ENCODE measurements at regions not wholly inside any gene's neighbourhood (a gene's known extent, or its start where the extent isn't known, plus 50 kb on each side); places are given as distances from the start of the nearest gene placed in this dataset.

DNA sequence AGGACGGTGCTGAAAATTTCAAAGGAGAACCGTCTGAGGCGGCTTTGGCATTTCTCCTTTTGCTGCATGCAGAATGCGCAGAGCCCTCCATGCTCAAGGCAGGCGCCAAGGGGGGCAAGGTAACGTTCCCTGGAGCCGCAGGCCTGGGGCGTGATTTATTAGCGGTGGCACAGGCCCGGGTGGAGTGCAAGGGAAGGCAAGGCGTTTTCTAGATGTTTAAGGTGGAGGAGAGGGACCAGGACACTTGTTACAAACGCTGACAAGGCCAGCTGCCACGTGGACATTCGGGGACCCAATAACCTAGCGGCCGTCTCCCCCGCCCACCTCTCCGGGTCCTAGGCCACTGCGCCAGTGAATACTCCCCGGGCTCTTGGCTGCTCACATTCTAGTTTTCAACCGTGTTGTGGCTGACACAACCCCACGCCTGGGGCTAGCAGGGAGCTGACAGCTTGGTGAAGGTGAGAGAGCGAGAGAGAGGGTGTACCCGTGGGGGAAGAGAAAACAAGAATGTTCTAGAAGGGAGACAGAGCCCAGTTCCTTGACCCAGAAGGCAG, 250.1 kb downstream of the C16orf95 start:
- no peak for TF ChIP-seq ZNF600 (tag by site-specific recombination; IDR thresholded peaks at IDR 0.05)
- TF ChIP-seq, protein P1, sequence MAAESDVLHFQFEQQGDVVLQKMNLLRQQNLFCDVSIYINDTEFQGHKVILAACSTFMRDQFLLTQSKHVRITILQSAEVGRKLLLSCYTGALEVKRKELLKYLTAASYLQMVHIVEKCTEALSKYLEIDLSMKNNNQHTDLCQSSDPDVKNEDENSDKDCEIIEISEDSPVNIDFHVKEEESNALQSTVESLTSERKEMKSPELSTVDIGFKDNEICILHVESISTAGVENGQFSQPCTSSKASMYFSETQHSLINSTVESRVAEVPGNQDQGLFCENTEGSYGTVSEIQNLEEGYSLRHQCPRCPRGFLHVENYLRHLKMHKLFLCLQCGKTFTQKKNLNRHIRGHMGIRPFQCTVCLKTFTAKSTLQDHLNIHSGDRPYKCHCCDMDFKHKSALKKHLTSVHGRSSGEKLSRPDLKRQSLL (tag by site-specific recombination; IDR thresholded peaks at IDR 0.05) = no peak
- no peak for TF ChIP-seq ZNF768 (tag by site-specific recombination; IDR thresholded peaks at IDR 0.05)
- TF ChIP-seq KLF8 (tag by site-specific recombination; IDR thresholded peaks at IDR 0.05) = no peak
- Histone ChIP-seq H3K4me1 (ENCODE audit: control insufficient read depth, insufficient read depth, low read length) (no peaks in the 10 kb centered on the region), H3K27ac (ENCODE audit: extremely low read depth, low read depth, low read length) (no peak overlapping the region), H3K9me3 (ENCODE audit: control insufficient read depth, insufficient read depth, low read depth, low read length) (no peaks in the 10 kb centered on the region), H3K36me3 (ENCODE audit: control insufficient read depth in 2 of 2, insufficient read depth in 1 of 2, low read length in 2 of 2) (no peaks in the 10 kb centered on the region), H3K4me3 (ENCODE audit: low read depth, low read length) (no peak overlapping the region)
- CTCF ChIA-PET = no interaction called here
- POLR2A ChIA-PET = no interaction called here

DNA sequence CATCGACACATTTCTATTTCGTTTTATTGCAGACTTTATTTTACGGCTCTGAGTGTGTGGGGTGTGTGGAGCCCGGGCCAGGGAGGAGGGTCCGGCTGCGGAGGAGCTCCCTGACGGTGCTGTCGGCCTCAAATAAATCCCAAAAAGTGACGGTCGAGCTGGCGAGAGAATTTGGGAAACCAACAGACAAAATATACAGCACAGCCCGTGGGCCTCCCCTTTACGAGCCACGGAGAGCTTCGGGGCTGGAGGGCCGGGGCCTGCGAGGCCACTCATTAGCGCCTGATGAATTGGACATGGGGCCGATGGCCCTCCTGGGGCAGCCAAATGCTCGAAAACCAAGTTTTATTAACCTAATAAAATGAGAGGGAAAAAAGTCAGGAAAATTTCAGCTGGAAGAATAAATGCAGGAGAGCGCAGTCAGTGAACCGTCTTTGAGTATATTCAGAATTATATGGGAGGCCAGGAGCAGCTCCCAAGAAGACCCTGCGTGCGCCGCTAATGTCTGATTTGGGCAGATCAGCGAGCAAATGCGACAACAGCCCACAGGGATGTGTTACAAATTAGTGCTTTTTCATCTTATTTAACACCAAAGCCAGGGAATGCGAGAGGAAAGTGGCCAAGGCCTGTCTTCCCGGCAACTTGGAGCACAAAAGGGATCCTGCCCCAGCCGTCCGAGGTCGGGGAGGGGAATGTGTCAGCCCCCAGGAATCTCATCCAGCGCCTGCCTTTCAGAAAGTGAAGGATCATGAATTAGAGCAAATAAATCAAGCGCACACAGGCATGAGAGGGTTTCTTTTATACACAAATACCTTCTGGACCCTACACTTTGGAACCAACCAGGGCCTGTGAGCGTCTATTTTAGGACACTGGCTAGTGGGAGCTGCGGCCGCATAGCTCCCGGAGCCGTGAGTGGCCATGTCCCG, 249.1 kb downstream of the C16orf95 start:
- H3K4me3 ChIP-seq (ENCODE audit: low read depth, low read length) = no peak overlapping the region
- POLR2A ChIA-PET = no interaction called here

DNA sequence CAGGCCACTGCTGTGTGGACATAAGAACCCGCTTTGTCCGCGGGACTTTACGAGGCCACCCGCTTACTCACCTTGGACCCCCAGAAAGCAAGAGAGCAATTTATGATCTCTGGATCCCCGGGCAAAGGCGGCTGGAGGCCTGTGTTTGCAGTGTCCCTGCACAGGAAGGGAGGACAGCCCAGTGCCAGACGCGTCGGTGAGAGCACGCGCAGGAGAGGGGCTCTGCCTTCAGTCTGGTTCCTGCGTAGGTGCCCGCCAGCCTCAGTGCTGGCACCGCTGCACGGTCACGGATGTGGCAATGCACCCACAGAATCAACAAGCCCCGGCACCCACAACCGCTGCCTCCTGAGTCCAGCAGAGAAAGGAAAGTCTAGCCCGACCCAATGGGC, 248.4 kb downstream of the C16orf95 start:
- Histone ChIP-seq H3K27ac (ENCODE audit: extremely low read depth, low read depth, low read length) (no peak overlapping the region), H3K9me3 (ENCODE audit: control insufficient read depth, insufficient read depth, low read depth, low read length) (no peaks in the 10 kb centered on the region), H3K36me3 (ENCODE audit: control insufficient read depth in 2 of 2, insufficient read depth in 1 of 2, low read length in 2 of 2) (no peaks in the 10 kb centered on the region), H3K4me1 (ENCODE audit: control insufficient read depth, insufficient read depth, low read length) (no peaks in the 10 kb centered on the region), H3K4me3 (ENCODE audit: low read depth, low read length) (no peak overlapping the region)
- TF ChIP-seq ZNF23 (tag by site-specific recombination; IDR thresholded peaks at IDR 0.05; ENCODE audit: borderline replicate concordance) (no peak), ZNF549 (tag by site-specific recombination; IDR thresholded peaks at IDR 0.05) (no peak), SALL2 (tag by site-specific recombination; IDR thresholded peaks at IDR 0.05; ENCODE audit: borderline replicate concordance) (no peak), KLF16 (tag by site-specific recombination; IDR thresholded peaks at IDR 0.05) (no peak), ZNF24 (tag by site-specific recombination; IDR thresholded peaks at IDR 0.05) (no peak), ZNF335 (tag by site-specific recombination; conservative IDR thresholded peaks at IDR 0.05) (no peak), ZSCAN16 (tag by site-specific recombination; IDR thresholded peaks at IDR 0.05) (no peak), ZNF548 (tag by site-specific recombination; IDR thresholded peaks at IDR 0.05) (no peak), ZNF155 (tag by site-specific recombination; IDR thresholded peaks at IDR 0.05) (no peak), IKZF3 (tag by site-specific recombination; IDR thresholded peaks at IDR 0.05) (no peak), ZNF292 (tag by site-specific recombination; IDR thresholded peaks at IDR 0.05; ENCODE audit: borderline replicate concordance, low read depth) (no peak), GFI1B (tag by site-specific recombination; IDR thresholded peaks at IDR 0.05) (no peak)
- TF ChIP-seq, protein P2, sequence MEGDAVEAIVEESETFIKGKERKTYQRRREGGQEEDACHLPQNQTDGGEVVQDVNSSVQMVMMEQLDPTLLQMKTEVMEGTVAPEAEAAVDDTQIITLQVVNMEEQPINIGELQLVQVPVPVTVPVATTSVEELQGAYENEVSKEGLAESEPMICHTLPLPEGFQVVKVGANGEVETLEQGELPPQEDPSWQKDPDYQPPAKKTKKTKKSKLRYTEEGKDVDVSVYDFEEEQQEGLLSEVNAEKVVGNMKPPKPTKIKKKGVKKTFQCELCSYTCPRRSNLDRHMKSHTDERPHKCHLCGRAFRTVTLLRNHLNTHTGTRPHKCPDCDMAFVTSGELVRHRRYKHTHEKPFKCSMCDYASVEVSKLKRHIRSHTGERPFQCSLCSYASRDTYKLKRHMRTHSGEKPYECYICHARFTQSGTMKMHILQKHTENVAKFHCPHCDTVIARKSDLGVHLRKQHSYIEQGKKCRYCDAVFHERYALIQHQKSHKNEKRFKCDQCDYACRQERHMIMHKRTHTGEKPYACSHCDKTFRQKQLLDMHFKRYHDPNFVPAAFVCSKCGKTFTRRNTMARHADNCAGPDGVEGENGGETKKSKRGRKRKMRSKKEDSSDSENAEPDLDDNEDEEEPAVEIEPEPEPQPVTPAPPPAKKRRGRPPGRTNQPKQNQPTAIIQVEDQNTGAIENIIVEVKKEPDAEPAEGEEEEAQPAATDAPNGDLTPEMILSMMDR (tag by site-specific recombination; IDR thresholded peaks at IDR 0.05) = no peak
- TF ChIP-seq, protein P3, sequence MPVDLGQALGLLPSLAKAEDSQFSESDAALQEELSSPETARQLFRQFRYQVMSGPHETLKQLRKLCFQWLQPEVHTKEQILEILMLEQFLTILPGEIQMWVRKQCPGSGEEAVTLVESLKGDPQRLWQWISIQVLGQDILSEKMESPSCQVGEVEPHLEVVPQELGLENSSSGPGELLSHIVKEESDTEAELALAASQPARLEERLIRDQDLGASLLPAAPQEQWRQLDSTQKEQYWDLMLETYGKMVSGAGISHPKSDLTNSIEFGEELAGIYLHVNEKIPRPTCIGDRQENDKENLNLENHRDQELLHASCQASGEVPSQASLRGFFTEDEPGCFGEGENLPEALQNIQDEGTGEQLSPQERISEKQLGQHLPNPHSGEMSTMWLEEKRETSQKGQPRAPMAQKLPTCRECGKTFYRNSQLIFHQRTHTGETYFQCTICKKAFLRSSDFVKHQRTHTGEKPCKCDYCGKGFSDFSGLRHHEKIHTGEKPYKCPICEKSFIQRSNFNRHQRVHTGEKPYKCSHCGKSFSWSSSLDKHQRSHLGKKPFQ (tag by site-specific recombination; IDR thresholded peaks at IDR 0.05) = no peak
- TF ChIP-seq, protein P4, sequence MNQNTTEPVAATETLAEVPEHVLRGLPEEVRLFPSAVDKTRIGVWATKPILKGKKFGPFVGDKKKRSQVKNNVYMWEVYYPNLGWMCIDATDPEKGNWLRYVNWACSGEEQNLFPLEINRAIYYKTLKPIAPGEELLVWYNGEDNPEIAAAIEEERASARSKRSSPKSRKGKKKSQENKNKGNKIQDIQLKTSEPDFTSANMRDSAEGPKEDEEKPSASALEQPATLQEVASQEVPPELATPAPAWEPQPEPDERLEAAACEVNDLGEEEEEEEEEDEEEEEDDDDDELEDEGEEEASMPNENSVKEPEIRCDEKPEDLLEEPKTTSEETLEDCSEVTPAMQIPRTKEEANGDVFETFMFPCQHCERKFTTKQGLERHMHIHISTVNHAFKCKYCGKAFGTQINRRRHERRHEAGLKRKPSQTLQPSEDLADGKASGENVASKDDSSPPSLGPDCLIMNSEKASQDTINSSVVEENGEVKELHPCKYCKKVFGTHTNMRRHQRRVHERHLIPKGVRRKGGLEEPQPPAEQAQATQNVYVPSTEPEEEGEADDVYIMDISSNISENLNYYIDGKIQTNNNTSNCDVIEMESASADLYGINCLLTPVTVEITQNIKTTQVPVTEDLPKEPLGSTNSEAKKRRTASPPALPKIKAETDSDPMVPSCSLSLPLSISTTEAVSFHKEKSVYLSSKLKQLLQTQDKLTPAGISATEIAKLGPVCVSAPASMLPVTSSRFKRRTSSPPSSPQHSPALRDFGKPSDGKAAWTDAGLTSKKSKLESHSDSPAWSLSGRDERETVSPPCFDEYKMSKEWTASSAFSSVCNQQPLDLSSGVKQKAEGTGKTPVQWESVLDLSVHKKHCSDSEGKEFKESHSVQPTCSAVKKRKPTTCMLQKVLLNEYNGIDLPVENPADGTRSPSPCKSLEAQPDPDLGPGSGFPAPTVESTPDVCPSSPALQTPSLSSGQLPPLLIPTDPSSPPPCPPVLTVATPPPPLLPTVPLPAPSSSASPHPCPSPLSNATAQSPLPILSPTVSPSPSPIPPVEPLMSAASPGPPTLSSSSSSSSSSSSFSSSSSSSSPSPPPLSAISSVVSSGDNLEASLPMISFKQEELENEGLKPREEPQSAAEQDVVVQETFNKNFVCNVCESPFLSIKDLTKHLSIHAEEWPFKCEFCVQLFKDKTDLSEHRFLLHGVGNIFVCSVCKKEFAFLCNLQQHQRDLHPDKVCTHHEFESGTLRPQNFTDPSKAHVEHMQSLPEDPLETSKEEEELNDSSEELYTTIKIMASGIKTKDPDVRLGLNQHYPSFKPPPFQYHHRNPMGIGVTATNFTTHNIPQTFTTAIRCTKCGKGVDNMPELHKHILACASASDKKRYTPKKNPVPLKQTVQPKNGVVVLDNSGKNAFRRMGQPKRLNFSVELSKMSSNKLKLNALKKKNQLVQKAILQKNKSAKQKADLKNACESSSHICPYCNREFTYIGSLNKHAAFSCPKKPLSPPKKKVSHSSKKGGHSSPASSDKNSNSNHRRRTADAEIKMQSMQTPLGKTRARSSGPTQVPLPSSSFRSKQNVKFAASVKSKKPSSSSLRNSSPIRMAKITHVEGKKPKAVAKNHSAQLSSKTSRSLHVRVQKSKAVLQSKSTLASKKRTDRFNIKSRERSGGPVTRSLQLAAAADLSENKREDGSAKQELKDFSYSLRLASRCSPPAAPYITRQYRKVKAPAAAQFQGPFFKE (tag by site-specific recombination; IDR thresholded peaks at IDR 0.05; ENCODE audit: borderline replicate concordance) = no peak
- ChIA-PET POLR2A (no interaction called here), CTCF (interaction anchor here (0.6 to 0.7 kb wide), 3 partner anchors 8 to 478 kb away, joined by 3 read pairs; no protein-coding TSS in a partner anchor)

More for the DNA sequence above, 249.1 kb downstream of the C16orf95 start:
- Histone ChIP-seq H3K4me1 (ENCODE audit: control insufficient read depth, insufficient read depth, low read length) (no peaks in the 10 kb centered on the region), H3K9me3 (ENCODE audit: control insufficient read depth, insufficient read depth, low read depth, low read length) (no peaks in the 10 kb centered on the region), H3K36me3 (ENCODE audit: control insufficient read depth in 2 of 2, insufficient read depth in 1 of 2, low read length in 2 of 2) (no peaks in the 10 kb centered on the region), H3K27ac (ENCODE audit: extremely low read depth, low read depth, low read length) (no peak overlapping the region)
- TF ChIP-seq ZNF324 (tag by site-specific recombination; IDR thresholded peaks at IDR 0.05) (no peak), YY2 (tag by site-specific recombination; IDR thresholded peaks at IDR 0.05) (no peak)
- CTCF ChIA-PET = interaction anchor here (0.6 to 0.8 kb wide), 4 partner anchors 9 to 1023 kb away, joined by 3 to 6 read pairs (median 3); no protein-coding TSS in a partner anchor
